Ovary (tissue), 7 donors: ENCODE measurements at regions not wholly inside any gene's neighbourhood (a gene's known extent, or its start where the extent isn't known, plus 50 kb on each side); places are given as distances from the start of the nearest gene placed in this dataset.

Source experiments
- DNase-seq, 5 donors: peaks; one replicate each; pipeline ENCODE4 v3.0.0-alpha.2; 2019 to 2020
- H3K27ac ChIP-seq, 2 donors: fragments of 200-600 bp; one replicate each; pipeline versions ENCODE4 v1.5.1 to v1.8.0; 2019 to 2022
- H3K27me3 ChIP-seq: fragments of 200-600 bp; one replicate; pipeline ENCODE4 v1.8.0; 2022
- H3K36me3 ChIP-seq: fragments of 200-600 bp; sonication (generic); one replicate; pipeline ENCODE4 v1.5.1; 2019
- H3K4me1 ChIP-seq: one replicate; pipeline ENCODE4 v1.8.1; 2013; ENCODE audit warnings: mild to moderate bottlenecking, moderate library complexity; ENCODE audit not compliant: insufficient read depth
- H3K4me3 ChIP-seq: fragments of 200-600 bp; sonication (generic); one replicate; pipeline ENCODE4 v1.5.1; 2017
- H3K9me3 ChIP-seq, 2 donors: fragments of 200-600 bp in 1 of 2; sonication (generic) in 1 of 2; one replicate each; pipeline versions ENCODE4 v1.5.1 to v1.8.1; 2013 to 2019; ENCODE audit warnings: mild to moderate bottlenecking in 1 of 2, moderate library complexity in 1 of 2
- CTCF ChIP-seq, 3 donors: fragments of 450-650 bp in 2 of 3; fragments of 200-600 bp in 1 of 3; IDR thresholded peaks; one replicate each; pipeline versions ENCODE4 v1.5.1 to v1.8.0; 2016 to 2022; ENCODE audit warnings: antibody characterized with exemption in 3 of 3, mild to moderate bottlenecking in 1 of 3
- EP300 ChIP-seq: sonication (generic); formaldehyde crosslinking; IDR thresholded peaks from one replicate; pipeline ENCODE4 v1.6.1; 2017; ENCODE audit warnings: antibody characterized with exemption
- POLR2A ChIP-seq: fragments of 450-650 bp; IDR thresholded peaks from one replicate; pipeline ENCODE4 v1.6.1; 2017; ENCODE audit warnings: antibody characterized with exemption, mild to moderate bottlenecking, moderate library complexity
- WGBS, 3 donors: extraction: QIAGEN DNeasy Blood & Tissue Kit in 1 of 3; methylation state at CpG; one replicate each; pipeline versions ENCODE4 v1.1.5 to v1.1.7; 2013 to 2017; 5-methylcytosine and 5-hydroxymethylcytosine counted together
- intact Hi-C, 4 donors: fragments of 100-400 bp; cut with DNase I; formaldehyde crosslinking; loops; one replicate each; pipeline versions ENCODE4 v1.11.0 to v1.15.1; 2022 to 2023
- donor health status: DM: no; HTN: no; CAD: no; lungs with moderate emphysema.
- donor health status: DM: no; HTN: no; CAD: no.
- donor health status: Bipolar disorder and iron deficiency.
- donor health status: DM: no; HTN: no; CAD: no.
- donor health status: DM: yes; HTN: yes; CAD: no.

DNA sequence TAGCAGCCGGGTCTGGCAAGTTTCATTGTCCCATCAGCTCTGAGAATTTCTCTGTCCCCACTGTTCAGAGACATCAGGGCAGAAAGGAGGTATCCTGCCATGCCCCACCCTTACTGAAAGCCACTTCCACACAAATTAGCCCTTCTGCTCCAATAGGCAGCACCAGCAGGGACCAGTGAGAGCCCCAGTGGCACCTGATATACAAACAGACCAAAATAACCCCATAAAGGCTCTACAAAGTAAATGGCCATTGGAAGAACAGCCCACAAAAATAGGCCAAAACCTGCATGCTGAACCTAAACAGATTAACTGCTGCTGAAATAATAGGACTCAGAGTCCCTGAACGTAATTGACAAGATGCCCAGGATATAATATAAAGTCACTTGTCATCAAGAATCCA lies 199.9 kb downstream of the TMEM200A start:
- no peak overlapping the region for H3K4me3 ChIP-seq
- H3K36me3 ChIP-seq: no peaks in the 10 kb centered on the region
- 90 to 96% (median 91%) methylated on average over 2 of the region's 2 CpGs for WGBS, 3 donors
- H3K27ac ChIP-seq: no peak overlapping the region
- intact Hi-C loops: no loop called here
- TF ChIP-seq CTCF (IDR thresholded peaks at IDR 0.05) (no peak), EP300 (no peak), POLR2A (no peak)
- H3K4me1 ChIP-seq: no peaks in the 10 kb centered on the region
- H3K27me3 ChIP-seq: no peaks in the 10 kb centered on the region
- H3K9me3 ChIP-seq: no peaks in the 10 kb centered on the region
- DNase-seq: no peak

DNA sequence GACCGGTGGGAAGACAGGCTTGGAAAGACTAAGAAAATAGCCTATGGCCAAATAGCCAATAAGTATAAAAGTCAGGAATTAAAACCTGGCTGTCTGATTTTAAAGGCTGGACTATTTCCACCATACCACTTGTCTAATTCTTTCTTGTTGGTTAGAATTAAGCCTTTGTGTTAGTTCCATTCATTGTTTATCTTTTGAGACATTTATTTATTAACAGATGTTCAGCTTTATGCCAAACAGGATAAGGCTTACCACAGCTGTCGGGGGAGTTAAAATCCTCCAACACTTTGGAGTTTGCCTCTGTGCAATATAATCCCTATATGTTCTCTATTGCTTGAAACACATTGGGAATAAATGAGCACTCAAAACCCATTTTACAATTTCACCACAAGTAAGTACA lies 208.3 kb downstream of the TMEM200A start:
- DNase-seq: no peak
- no peak for TF ChIP-seq CTCF (IDR thresholded peaks at IDR 0.05)
- TF ChIP-seq POLR2A: no peak
- no peak for TF ChIP-seq EP300

DNA sequence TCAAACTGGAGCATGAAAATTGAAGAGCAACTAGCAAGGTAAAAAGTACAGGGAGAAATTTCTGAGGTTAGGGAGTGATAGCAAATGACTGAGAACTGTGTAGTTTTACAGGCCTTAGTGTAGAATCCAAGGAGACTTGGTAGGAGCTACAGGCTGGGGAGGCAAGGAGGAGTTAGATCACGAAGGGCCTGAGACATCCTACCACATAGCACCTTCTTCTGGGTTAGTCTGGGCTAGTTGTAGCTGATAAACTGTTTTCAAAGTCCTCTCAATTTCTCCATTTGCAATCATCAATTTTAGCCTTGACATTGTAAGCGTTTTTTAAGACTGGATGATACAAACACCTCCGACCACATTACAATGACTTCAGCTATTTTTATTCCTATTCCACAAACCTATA lies 209.7 kb downstream of the TMEM200A start:
- no peak for TF ChIP-seq EP300
- TF ChIP-seq POLR2A: no peak
- TF ChIP-seq CTCF (IDR thresholded peaks at IDR 0.05): no peak
- 83 to 92% (median 89%) methylated on average over 3 of the region's 3 CpGs for WGBS, 3 donors
- no peak for DNase-seq
- H3K4me3 ChIP-seq: no peak overlapping the region
- H3K4me1 ChIP-seq: no peaks in the 10 kb centered on the region
- no peaks in the 10 kb centered on the region for H3K27me3 ChIP-seq
- H3K36me3 ChIP-seq: no peaks in the 10 kb centered on the region
- H3K9me3 ChIP-seq: no peaks in the 10 kb centered on the region
- no peak overlapping the region for H3K27ac ChIP-seq
- intact Hi-C loops: no loop called here

More for the DNA sequence above, 208.3 kb downstream of the TMEM200A start:
- Histone ChIP-seq H3K27me3 (no peaks in the 10 kb centered on the region), H3K36me3 (no peaks in the 10 kb centered on the region), H3K4me1 (no peaks in the 10 kb centered on the region), H3K27ac (no peak overlapping the region), H3K4me3 (no peak overlapping the region), H3K9me3 (no peaks in the 10 kb centered on the region)
- intact Hi-C loops: no loop called here
- 15 to 38% (median 25%) methylated on average over 2 of the region's 2 CpGs for WGBS, 3 donors

GRCh38 chr6:130575971-130576370 lies 210.2 kb downstream of the TMEM200A start:
- Histone ChIP-seq H3K27ac (no peak overlapping the region), H3K4me3 (no peak overlapping the region), H3K4me1 (no peaks in the 10 kb centered on the region), H3K9me3 (no peaks in the 10 kb centered on the region), H3K36me3 (no peaks in the 10 kb centered on the region), H3K27me3 (no peaks in the 10 kb centered on the region)
- TF ChIP-seq POLR2A (no peak), EP300 (no peak), CTCF (IDR thresholded peaks at IDR 0.05) (no peak)
- intact Hi-C loops: no loop called here
- 88 to 91% (median 89%) methylated on average over 2 of the region's 2 CpGs for WGBS, 3 donors
- no peak for DNase-seq
